ENCODE measurements at regions not wholly inside any gene's neighbourhood (a gene's known extent, or its start where the extent isn't known, plus 50 kb on each side); places are given as distances from the start of the nearest gene placed in this dataset.

- TF ChIP-seq POLR2A (IDR thresholded peaks at IDR 0.05; ENCODE audit: low read length) = no peak
- no peak for TF ChIP-seq CTCF (IDR thresholded peaks at IDR 0.05)
- no peak for TF ChIP-seq CHD4 (IDR thresholded peaks at IDR 0.05; ENCODE audit: borderline replicate concordance)
- TF ChIP-seq CHD2 (IDR thresholded peaks at IDR 0.05; ENCODE audit: low read length, partially characterized antibody) = no peak
- no peak for TF ChIP-seq SMC3 (IDR thresholded peaks at IDR 0.05)
- TF ChIP-seq MAFK (IDR thresholded peaks at IDR 0.05; ENCODE audit: partially characterized antibody) = no peak
- TF ChIP-seq ELK1 (IDR thresholded peaks at IDR 0.05; ENCODE audit: low read depth, low read length) = no peak
- no peak for TF ChIP-seq KDM1A (IDR thresholded peaks at IDR 0.05; ENCODE audit: low read depth)
- no peak for TF ChIP-seq HOXA7 (CRISPR knock-in tag; IDR thresholded peaks at IDR 0.05)
- no peak for TF ChIP-seq CEBPB (IDR thresholded peaks at IDR 0.05)
These were observed 168.2 kb upstream of the DPT start for GRCh38 chr1:168897249-168897648.
